GM23248 (cell line): ENCODE measurements at regions not wholly inside any gene's neighbourhood (a gene's known extent, or its start where the extent isn't known, plus 50 kb on each side); places are given as distances from the start of the nearest gene placed in this dataset.

Source experiments
- EZH2 ChIP-seq: fragments of 200-600 bp; sonication (generic); IDR thresholded peaks from 2 replicates; pipeline ENCODE4 v1.6.1; 2018; ENCODE audit warnings: antibody characterized with exemption, mild to moderate bottlenecking; ENCODE audit not compliant: insufficient read depth, poor library complexity, severe bottlenecking
- EZH2phosphoT487 ChIP-seq: fragments of 200-600 bp; sonication (generic); IDR thresholded peaks from 2 replicates; pipeline ENCODE4 v1.6.1; 2018; ENCODE audit warnings: antibody characterized with exemption, moderate library complexity, mild to moderate bottlenecking, low read depth; ENCODE audit not compliant: insufficient read depth

DNA sequence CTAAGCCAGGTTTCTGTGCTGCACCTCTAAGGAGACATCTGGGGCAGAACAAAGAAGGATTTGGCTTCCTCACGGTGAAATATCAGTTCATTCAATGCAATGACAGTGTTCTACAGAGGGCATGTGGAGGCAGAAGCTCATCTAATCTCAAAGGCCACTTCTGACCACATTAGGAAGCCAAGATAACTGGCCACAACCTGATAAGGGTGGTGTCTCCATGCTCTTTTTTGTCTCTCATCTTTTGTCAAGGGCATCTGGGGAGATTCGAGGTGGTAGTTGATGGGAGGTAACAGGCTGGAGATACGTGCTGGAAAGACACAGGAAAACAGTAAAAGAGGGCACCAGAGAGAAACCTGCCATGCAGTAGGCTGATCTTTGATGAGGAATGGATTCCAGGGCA, 303.9 kb downstream of the LRATD1 start:
- no peak for TF ChIP-seq EZH2
- no peak for TF ChIP-seq EZH2phosphoT487
